Heart left ventricle (tissue), 16 donors: ENCODE measurements at regions not wholly inside any gene's neighbourhood (a gene's known extent, or its start where the extent isn't known, plus 50 kb on each side); places are given as distances from the start of the nearest gene placed in this dataset.

Experiments used
- ATAC-seq, 4 donors: fragments of 200-7000 bp; cut with Tn5 transposase; one replicate each; pipeline ENCODE4 v1.9.1; 2020 to 2022; ENCODE audit warnings: moderate library complexity in 4 of 4, mild to moderate bottlenecking in 3 of 4, moderate number of reproducible peaks in 1 of 4
- DNase-seq, 5 donors: peaks; one replicate each; pipeline ENCODE4 v3.0.0-alpha.2; 2020
- H3K27ac ChIP-seq, 12 donors: fragments of 200-600 bp; sonication (generic) in 4 of 12; one replicate each; pipeline versions ENCODE4 v1.5.0 to v1.8.0; 2016 to 2022; ENCODE audit warnings: mild to moderate bottlenecking in 2 of 12
- H3K27me3 ChIP-seq, 9 donors: fragments of 200-600 bp; sonication (generic) in 2 of 9; one replicate each; pipeline versions ENCODE4 v1.5.1 to v1.8.0; 2016 to 2022; ENCODE audit warnings: mild to moderate bottlenecking in 3 of 9
- H3K36me3 ChIP-seq, 9 donors: fragments of 200-600 bp; sonication (generic) in 2 of 9; one replicate each; pipeline versions ENCODE4 v1.5.0 to v1.8.0; 2018 to 2022; ENCODE audit warnings: mild to moderate bottlenecking in 2 of 9
- H3K4me1 ChIP-seq, 12 donors: fragments of 200-600 bp; sonication (generic) in 4 of 12; one replicate each; pipeline versions ENCODE4 v1.5.0 to v1.8.0; 2016 to 2022; ENCODE audit warnings: mild to moderate bottlenecking in 3 of 12
- H3K4me3 ChIP-seq, 12 donors: fragments of 200-600 bp; sonication (generic) in 4 of 12; one replicate each; pipeline versions ENCODE4 v1.5.0 to v1.8.0; 2017 to 2022; ENCODE audit warnings: mild to moderate bottlenecking in 9 of 12, moderate library complexity in 4 of 12
- H3K9me3 ChIP-seq, 12 donors: fragments of 200-600 bp; sonication (generic) in 4 of 12; one replicate each; pipeline versions ENCODE4 v1.5.0 to v1.8.0; 2016 to 2022; ENCODE audit warnings: mild to moderate bottlenecking in 1 of 12
- CTCF ChIP-seq, 12 donors: fragments of 200-600 bp; sonication (generic) in 4 of 12; IDR thresholded peaks; one replicate each; pipeline versions ENCODE4 v1.5.0 to v1.8.0; 2018 to 2022; ENCODE audit warnings: antibody characterized with exemption in 12 of 12, mild to moderate bottlenecking in 5 of 12
- POLR2A ChIP-seq, 2 donors: fragments of 450-650 bp; IDR thresholded peaks; one replicate each; pipeline ENCODE4 v1.6.1; 2017; ENCODE audit warnings: antibody characterized with exemption in 2 of 2, mild to moderate bottlenecking in 2 of 2, moderate library complexity in 2 of 2
- WGBS, 4 donors: extraction: QIAGEN DNeasy Blood & Tissue Kit in 2 of 4; methylation state at CpG; one replicate each; pipeline versions ENCODE4 v1.1.5 to v1.1.7; 2013 to 2018; 5-methylcytosine and 5-hydroxymethylcytosine counted together
- intact Hi-C, 10 donors: fragments of 100-400 bp; cut with DNase I; formaldehyde crosslinking; loops; one replicate each; pipeline versions ENCODE4 v1.11.1 to v1.14.2; 2022
- donor health status: ischemic (EF 13 %, LVEDD 7.1; RV severe dilation, severe dysfunction).
- donor health status: healthy with polysubstance abuse.
- donor health status: DM: no; HTN: yes; CAD: no.
- donor health status: DM: no; HTN: no; CAD: no.
- donor health status: ischemic (EF 25% LVEDD 6.9; RV normal size, moderate dysfunction).
- donor health status: ischemic (EF 25% LVEDD 5.7; RV mildly dilated, moderate dysfunction).
- donor health status: healthy.
- donor health status: DM: yes; HTN: yes; CAD: no.
- donor health status: ischemic (EF 35%, LVEDD 5.7; RV mildly dilated, moderate dysfunction).
- donor health status: nonischemic (EF 11% LVEDD 7.7; RV severe dilation, severe dysfunction).
- donor health status: DM: yes; HTN: yes; CAD: no.
- donor health status: PGD.
- donor health status: ischemic (EF 29% LVEDD 5.4; RV normal size, mild dysfunction).
- donor health status: nonischemic (EF 23%, LVEDD 6.1; RV moderate dilation, normal function).

GRCh38 chr4:63678358-63678931 lies 730.8 kb downstream of the TECRL start:
- no peaks in the 10 kb centered on the region for H3K36me3 ChIP-seq
- no peaks in the 10 kb centered on the region for H3K4me1 ChIP-seq
- TF ChIP-seq POLR2A (IDR thresholded peaks at IDR 0.05) (no peak), CTCF (IDR thresholded peaks at IDR 0.05) (no peak)
- H3K27ac ChIP-seq: no peak overlapping the region
- DNase-seq: no peak
- H3K4me3 ChIP-seq: no peak overlapping the region
- H3K9me3 ChIP-seq: no peaks in the 10 kb centered on the region
- intact Hi-C loops: loop anchor here in 1 of 10 donors (10.0 kb wide), 1 partner anchor 794 kb away; no protein-coding TSS in a partner anchor
- WGBS, 4 donors: 64 to 75% (median 71%) methylated on average over 3 of the region's 3 CpGs
- ATAC-seq: no peak
- no peaks in the 10 kb centered on the region for H3K27me3 ChIP-seq

GRCh38 chr4:63670735-63671134 lies 738.5 kb downstream of the TECRL start:
- WGBS, 4 donors: 39 to 50% (median 47%) methylated on average over 1 of the region's 1 CpG
- ATAC-seq (no peak), DNase-seq (no peak)
- Histone ChIP-seq H3K27ac (no peak overlapping the region), H3K9me3 (peaks cover 0 to 15% (median 0%) of the 10 kb centered on the region in 12 donors), H3K4me3 (no peak overlapping the region), H3K36me3 (no peaks in the 10 kb centered on the region), H3K27me3 (no peaks in the 10 kb centered on the region), H3K4me1 (no peaks in the 10 kb centered on the region)
- TF ChIP-seq POLR2A (IDR thresholded peaks at IDR 0.05): no peak
- TF ChIP-seq CTCF (IDR thresholded peaks at IDR 0.05): no peak
- intact Hi-C loops: loop anchor here in 1 of 10 donors (10.0 kb wide), 1 partner anchor 786 kb away; no protein-coding TSS in a partner anchor

DNA sequence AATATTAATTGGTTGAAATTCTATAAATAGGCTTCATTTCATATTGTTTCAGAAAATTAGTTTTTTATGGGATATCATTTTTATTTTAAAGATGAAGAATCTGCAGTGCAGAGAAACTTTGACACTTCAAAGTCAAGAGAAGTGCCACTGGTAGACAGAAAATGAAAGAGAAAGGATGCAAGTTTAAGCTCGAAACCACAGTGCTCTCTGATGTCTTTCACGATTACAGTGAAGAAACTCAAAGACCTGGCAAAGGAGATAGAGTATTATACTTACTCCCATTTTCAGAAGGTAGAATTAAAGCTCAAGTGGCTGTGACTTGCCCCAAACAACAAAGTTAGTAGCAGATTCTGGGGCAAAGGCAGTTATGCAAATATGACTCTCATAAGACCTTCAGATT lies 745.4 kb downstream of the TECRL start:
- 80 to 88% (median 81%) methylated on average over 2 of the region's 2 CpGs for WGBS, 4 donors
- no peak for TF ChIP-seq CTCF (IDR thresholded peaks at IDR 0.05)
- no peak for TF ChIP-seq POLR2A (IDR thresholded peaks at IDR 0.05)
- intact Hi-C loops: no loop called here
- Histone ChIP-seq H3K27ac (no peak overlapping the region), H3K4me3 (no peak overlapping the region), H3K4me1 (no peaks in the 10 kb centered on the region), H3K27me3 (no peaks in the 10 kb centered on the region), H3K36me3 (no peaks in the 10 kb centered on the region), H3K9me3 (peaks cover 0 to 24% (median 0%) of the 10 kb centered on the region in 12 donors)
- ATAC-seq (no peak), DNase-seq (no peak)

- no peaks in the 10 kb centered on the region for H3K36me3 ChIP-seq
- ATAC-seq (no peak), DNase-seq (no peak)
- no peak for TF ChIP-seq CTCF (IDR thresholded peaks at IDR 0.05)
- H3K4me1 ChIP-seq: no peaks in the 10 kb centered on the region
- WGBS, 4 donors: 60 to 72% (median 66%) methylated on average over 3 of the region's 3 CpGs
- H3K27me3 ChIP-seq: no peaks in the 10 kb centered on the region
- peaks cover 0 to 11% (median 0%) of the 10 kb centered on the region in 12 donors for H3K9me3 ChIP-seq
- H3K27ac ChIP-seq: no peak overlapping the region
- H3K4me3 ChIP-seq: no peak overlapping the region
- intact Hi-C loops: no loop called here
Measured at GRCh38 chr4:63644396-63644795, 764.9 kb downstream of the TECRL start.
